ENCODE measurements at regions not wholly inside any gene's neighbourhood (a gene's known extent, or its start where the extent isn't known, plus 50 kb on each side); places are given as distances from the start of the nearest gene placed in this dataset.

DNA sequence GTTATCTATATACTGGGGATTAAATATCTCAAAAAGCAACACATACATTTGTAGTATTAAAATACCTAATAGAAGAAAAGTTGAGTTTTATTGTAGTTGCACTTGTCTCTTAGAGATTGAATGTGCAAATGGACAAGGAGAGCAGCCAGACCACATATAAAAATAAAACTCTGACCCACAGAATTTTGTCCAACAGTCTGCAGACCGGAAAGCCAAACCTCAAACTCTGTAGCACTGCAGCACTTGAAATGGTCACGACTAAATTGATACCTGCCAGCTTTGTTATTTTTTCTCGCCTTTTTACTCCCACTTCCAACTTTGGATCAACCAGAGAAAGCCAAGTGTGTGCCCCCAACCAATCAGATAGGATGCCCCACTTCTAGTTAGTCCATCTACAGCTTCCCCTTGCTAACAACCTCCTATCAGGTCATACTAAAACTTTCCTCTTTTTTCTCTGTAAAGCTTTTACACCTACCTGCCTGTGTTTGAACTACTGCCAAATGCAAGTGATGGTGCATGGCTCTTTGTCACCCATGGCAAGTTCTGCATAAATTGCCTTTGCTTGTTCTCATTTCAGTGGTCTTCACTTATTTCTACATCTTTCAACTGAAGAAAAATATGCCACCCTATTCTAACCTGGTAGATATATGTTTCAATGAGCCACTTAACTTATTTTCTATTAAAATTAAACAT is 1250.7 kb upstream of the SPRY2 start:
- TF ChIP-seq POLR2A (IDR thresholded peaks at IDR 0.05), result no peak
- TF ChIP-seq, protein P1, sequence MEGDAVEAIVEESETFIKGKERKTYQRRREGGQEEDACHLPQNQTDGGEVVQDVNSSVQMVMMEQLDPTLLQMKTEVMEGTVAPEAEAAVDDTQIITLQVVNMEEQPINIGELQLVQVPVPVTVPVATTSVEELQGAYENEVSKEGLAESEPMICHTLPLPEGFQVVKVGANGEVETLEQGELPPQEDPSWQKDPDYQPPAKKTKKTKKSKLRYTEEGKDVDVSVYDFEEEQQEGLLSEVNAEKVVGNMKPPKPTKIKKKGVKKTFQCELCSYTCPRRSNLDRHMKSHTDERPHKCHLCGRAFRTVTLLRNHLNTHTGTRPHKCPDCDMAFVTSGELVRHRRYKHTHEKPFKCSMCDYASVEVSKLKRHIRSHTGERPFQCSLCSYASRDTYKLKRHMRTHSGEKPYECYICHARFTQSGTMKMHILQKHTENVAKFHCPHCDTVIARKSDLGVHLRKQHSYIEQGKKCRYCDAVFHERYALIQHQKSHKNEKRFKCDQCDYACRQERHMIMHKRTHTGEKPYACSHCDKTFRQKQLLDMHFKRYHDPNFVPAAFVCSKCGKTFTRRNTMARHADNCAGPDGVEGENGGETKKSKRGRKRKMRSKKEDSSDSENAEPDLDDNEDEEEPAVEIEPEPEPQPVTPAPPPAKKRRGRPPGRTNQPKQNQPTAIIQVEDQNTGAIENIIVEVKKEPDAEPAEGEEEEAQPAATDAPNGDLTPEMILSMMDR (IDR thresholded peaks at IDR 0.05), result no peak
